AG08395 (cell line): ENCODE measurements at regions not wholly inside any gene's neighbourhood (a gene's known extent, or its start where the extent isn't known, plus 50 kb on each side); places are given as distances from the start of the nearest gene placed in this dataset.

Experiments used
- DNase-seq: peaks from one replicate; pipeline ENCODE4 v3.0.0; 2012; ENCODE audit warnings: mixed read lengths, low spot score

GRCh38 chr17:53891726-53892125 lies 69.0 kb downstream of the KIF2B start:
- no peak for DNase-seq

GRCh38 chr17:53892222-53892621 lies 69.5 kb downstream of the KIF2B start:
- no peak for DNase-seq

GRCh38 chr17:53894591-53894990 lies 71.9 kb downstream of the KIF2B start:
- no peak for DNase-seq

GRCh38 chr17:53896047-53896446 lies 73.3 kb downstream of the KIF2B start:
- DNase-seq, result no peak

- no peak for DNase-seq
These were observed 78.2 kb downstream of the KIF2B start for GRCh38 chr17:53900951-53901350.

- no peak for DNase-seq
These were observed 84.7 kb downstream of the KIF2B start for GRCh38 chr17:53907435-53907834.

- no peak for DNase-seq
These were observed 87.1 kb downstream of the KIF2B start for GRCh38 chr17:53909802-53910201.

GRCh38 chr17:53912117-53912516 lies 89.4 kb downstream of the KIF2B start:
- no peak for DNase-seq

- no peak for DNase-seq
These were observed 96.6 kb downstream of the KIF2B start for GRCh38 chr17:53919356-53919755.

GRCh38 chr17:53924530-53925455 lies 102.1 kb downstream of the KIF2B start:
- DNase-seq, result no peak

- no peak for DNase-seq
These were observed 109.7 kb downstream of the KIF2B start for GRCh38 chr17:53932386-53932785.

- DNase-seq, result no peak
These were observed 112.2 kb downstream of the KIF2B start for GRCh38 chr17:53934931-53935330.

- no peak for DNase-seq
These were observed 118.5 kb downstream of the KIF2B start for GRCh38 chr17:53941231-53941630.

GRCh38 chr17:53942436-53942835 lies 119.7 kb downstream of the KIF2B start:
- no peak for DNase-seq

- DNase-seq, result no peak
These were observed 120.2 kb downstream of the KIF2B start for GRCh38 chr17:53942898-53943297.

GRCh38 chr17:53948323-53948722 lies 125.6 kb downstream of the KIF2B start:
- no peak for DNase-seq

- DNase-seq, result no peak
These were observed 126.9 kb downstream of the KIF2B start for GRCh38 chr17:53949473-53950090.

- DNase-seq, result no peak
These were observed 127.6 kb downstream of the KIF2B start for GRCh38 chr17:53950207-53950857.

- no peak for DNase-seq
These were observed 128.1 kb downstream of the KIF2B start for GRCh38 chr17:53950858-53951250.

- no peak for DNase-seq
These were observed 148.6 kb downstream of the KIF2B start for GRCh38 chr17:53971361-53971760.

GRCh38 chr17:53979991-53980390 lies 157.3 kb downstream of the KIF2B start:
- DNase-seq, result no peak

- DNase-seq, result peak; percentile 5
These were observed 173.4 kb downstream of the KIF2B start for GRCh38 chr17:53996131-53996530.

GRCh38 chr17:53996890-53997289 lies 174.2 kb downstream of the KIF2B start:
- no peak for DNase-seq
